DOHH2 (cell line): ENCODE measurements at regions not wholly inside any gene's neighbourhood (a gene's known extent, or its start where the extent isn't known, plus 50 kb on each side); places are given as distances from the start of the nearest gene placed in this dataset.

Source experiments
- CTCF ChIP-seq: fragments of 200-600 bp; sonication (generic); IDR thresholded peaks from one replicate; pipeline ENCODE4 v1.5.1; 2014; ENCODE audit warnings: antibody characterized with exemption, mild to moderate bottlenecking, low read depth, low read length; ENCODE audit not compliant: poor library complexity, severe bottlenecking
- EZH2phosphoT487 ChIP-seq: fragments of 200-600 bp; sonication (generic); IDR thresholded peaks from 2 replicates; pipeline ENCODE4 v1.6.1; 2017; ENCODE audit warnings: borderline replicate concordance, mild to moderate bottlenecking, antibody characterized with exemption, low read length, moderate library complexity, mixed read lengths

DNA sequence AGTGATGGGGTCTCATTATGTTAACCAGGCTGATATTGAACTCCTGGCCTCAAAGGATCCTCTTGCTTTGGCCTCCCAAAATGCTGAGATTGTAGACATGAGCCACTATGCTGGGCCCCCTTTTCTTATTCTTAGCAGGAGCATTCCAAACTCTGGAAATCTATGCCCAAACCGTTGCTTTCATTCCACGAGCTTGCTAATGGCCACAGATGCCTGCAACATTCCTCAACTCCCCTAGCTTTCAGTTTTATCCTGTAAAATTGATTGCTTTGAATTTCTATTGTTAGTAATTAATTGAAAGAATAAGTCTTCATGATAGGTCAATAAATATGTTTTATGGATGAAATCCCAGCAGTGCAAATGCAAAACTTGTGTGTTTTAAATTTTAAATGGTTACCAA, 564.8 kb upstream of the WWC1 start:
- no peak for TF ChIP-seq CTCF
- TF ChIP-seq EZH2phosphoT487, result no peak
